ENCODE measurements at regions not wholly inside any gene's neighbourhood (a gene's known extent, or its start where the extent isn't known, plus 50 kb on each side); places are given as distances from the start of the nearest gene placed in this dataset.
"Not testable (repeated sequence)": the region's sequence is repeated elsewhere in the genome, so short reads cannot be mapped to it uniquely, and the experiment has no call there.

DNA sequence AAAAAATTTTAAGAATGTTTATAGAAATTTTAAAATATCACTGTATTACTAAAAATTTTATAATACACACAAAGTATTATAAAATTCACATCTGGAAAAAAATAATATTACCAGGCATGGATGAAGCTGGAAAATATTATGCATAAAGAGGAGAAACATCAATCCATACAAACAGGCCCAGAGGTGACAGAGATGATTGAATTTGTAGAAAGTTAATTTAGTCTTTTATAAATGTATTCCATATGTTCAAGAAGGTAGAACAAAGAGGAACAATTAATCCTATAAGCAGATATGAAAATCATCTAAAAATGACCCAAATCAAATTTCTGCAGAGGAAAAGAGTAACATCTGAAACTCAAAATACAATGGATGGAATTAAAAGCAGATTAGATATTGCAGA, 605.2 kb upstream of the CELF4 start:
- no peak for DNase-seq (ENCODE audit: low spot score)
- no peaks in the 10 kb centered on the region for H3K4me1 ChIP-seq
- H3F3A ChIP-seq (ENCODE audit: low read depth) = no peaks in the 10 kb centered on the region
- Mint-ChIP-seq H3K9me3 (no peaks in the 10 kb centered on the region), H3K27me3 (ENCODE audit: insufficient read depth, low read depth) (no peaks in the 10 kb centered on the region), H3K27ac (no peak overlapping the region), H3K36me3 (no peaks in the 10 kb centered on the region), H3K4me3 (no peak overlapping the region), H3K4me1 (no peaks in the 10 kb centered on the region)
- no peak overlapping the region for H3K4me3 ChIP-seq
- no peak overlapping the region for H3K27ac ChIP-seq
- H3K79me2 ChIP-seq (ENCODE audit: low read depth) = no peaks in the 10 kb centered on the region
- no peaks in the 10 kb centered on the region for H3K9me3 ChIP-seq (ENCODE audit: low read depth)
- no peaks in the 10 kb centered on the region for H4K20me1 ChIP-seq (ENCODE audit: low read depth)
- no peak overlapping the region for H3K4me2 ChIP-seq
- H3K36me3 ChIP-seq = no peaks in the 10 kb centered on the region
- H2AFZ ChIP-seq (replicated peaks) = no peak overlapping the region
- no peak for TF ChIP-seq EZH2phosphoT487 (IDR thresholded peaks at IDR 0.05)
- no peak for TF ChIP-seq EZH2 (IDR thresholded peaks at IDR 0.05)
- TF ChIP-seq, protein P1, sequence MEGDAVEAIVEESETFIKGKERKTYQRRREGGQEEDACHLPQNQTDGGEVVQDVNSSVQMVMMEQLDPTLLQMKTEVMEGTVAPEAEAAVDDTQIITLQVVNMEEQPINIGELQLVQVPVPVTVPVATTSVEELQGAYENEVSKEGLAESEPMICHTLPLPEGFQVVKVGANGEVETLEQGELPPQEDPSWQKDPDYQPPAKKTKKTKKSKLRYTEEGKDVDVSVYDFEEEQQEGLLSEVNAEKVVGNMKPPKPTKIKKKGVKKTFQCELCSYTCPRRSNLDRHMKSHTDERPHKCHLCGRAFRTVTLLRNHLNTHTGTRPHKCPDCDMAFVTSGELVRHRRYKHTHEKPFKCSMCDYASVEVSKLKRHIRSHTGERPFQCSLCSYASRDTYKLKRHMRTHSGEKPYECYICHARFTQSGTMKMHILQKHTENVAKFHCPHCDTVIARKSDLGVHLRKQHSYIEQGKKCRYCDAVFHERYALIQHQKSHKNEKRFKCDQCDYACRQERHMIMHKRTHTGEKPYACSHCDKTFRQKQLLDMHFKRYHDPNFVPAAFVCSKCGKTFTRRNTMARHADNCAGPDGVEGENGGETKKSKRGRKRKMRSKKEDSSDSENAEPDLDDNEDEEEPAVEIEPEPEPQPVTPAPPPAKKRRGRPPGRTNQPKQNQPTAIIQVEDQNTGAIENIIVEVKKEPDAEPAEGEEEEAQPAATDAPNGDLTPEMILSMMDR (IDR thresholded peaks at IDR 0.05) = no peak
- no peak overlapping the region for H3K9ac ChIP-seq
- no peaks in the 10 kb centered on the region for H3K27me3 ChIP-seq

DNA sequence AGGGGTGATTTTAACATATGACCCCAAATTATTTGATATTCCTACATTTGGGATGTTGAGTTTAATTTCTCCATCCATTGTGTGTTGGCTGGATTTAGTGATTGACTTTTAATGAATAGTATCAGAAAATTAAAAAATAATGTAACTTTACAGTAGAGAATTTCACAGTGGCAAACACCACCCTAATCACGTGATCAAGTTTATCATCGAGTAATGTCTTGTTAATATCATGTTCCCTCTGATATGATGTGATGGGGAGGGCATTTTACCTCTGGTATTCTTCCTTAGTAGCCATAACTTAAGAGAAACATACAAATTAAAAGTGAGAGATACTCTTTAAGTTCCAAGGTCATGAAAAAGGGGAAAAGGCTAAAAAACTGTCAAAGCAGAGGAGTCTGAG, 602.0 kb upstream of the CELF4 start:
- Mint-ChIP-seq H3K4me3 (no peak overlapping the region), H3K4me1 (no peaks in the 10 kb centered on the region), H3K27ac (no peak overlapping the region)

DNA sequence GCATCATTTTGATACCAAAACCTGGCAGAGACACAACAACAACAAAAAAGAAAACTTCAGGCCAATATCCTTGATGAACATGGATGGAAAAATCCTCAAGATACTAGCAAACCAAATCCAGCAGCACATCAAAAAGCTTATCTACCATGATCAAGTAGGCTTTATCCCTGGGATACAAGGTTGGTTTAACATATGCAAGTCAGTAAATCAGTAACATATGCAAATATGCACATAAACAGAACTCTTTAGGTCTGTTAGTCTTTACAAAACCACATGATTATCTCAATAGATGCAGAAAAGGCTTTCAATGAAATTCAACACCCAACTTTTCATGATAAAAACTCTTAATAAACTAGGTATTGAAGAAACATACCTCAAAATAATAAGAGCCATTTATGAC, 587.5 kb upstream of the CELF4 start:
- not testable (repeated sequence) for H3K27me3 Mint-ChIP-seq (ENCODE audit: insufficient read depth, low read depth); H3K9ac ChIP-seq; H3K4me3 ChIP-seq; H3K4me3 Mint-ChIP-seq; H3K4me1 Mint-ChIP-seq; H3K79me2 ChIP-seq (ENCODE audit: low read depth); H3F3A ChIP-seq (ENCODE audit: low read depth); H3K4me1 ChIP-seq; H3K4me2 ChIP-seq; H2AFZ ChIP-seq (replicated peaks); H3K27me3 ChIP-seq; H3K27ac ChIP-seq; H3K9me3 Mint-ChIP-seq; H3K36me3 Mint-ChIP-seq; DNase-seq (ENCODE audit: low spot score); H4K20me1 ChIP-seq (ENCODE audit: low read depth); H3K9me3 ChIP-seq (ENCODE audit: low read depth); H3K36me3 ChIP-seq; H3K27ac Mint-ChIP-seq

More for the DNA sequence above, 602.0 kb upstream of the CELF4 start:
- no peaks in the 10 kb centered on the region for H3K36me3 Mint-ChIP-seq
- no peak overlapping the region for H3K27ac ChIP-seq
- no peak for DNase-seq (ENCODE audit: low spot score)
- no peaks in the 10 kb centered on the region for H3F3A ChIP-seq (ENCODE audit: low read depth)
- H3K4me3 ChIP-seq = no peak overlapping the region
- no peaks in the 10 kb centered on the region for H3K36me3 ChIP-seq
- H3K4me2 ChIP-seq = no peak overlapping the region
- TF ChIP-seq EZH2phosphoT487 (IDR thresholded peaks at IDR 0.05) = no peak
- TF ChIP-seq EZH2 (IDR thresholded peaks at IDR 0.05) = no peak
- TF ChIP-seq, protein P1 (IDR thresholded peaks at IDR 0.05) = no peak
- no peaks in the 10 kb centered on the region for H4K20me1 ChIP-seq (ENCODE audit: low read depth)
- no peaks in the 10 kb centered on the region for H3K4me1 ChIP-seq
- H3K79me2 ChIP-seq (ENCODE audit: low read depth) = no peaks in the 10 kb centered on the region
- no peak overlapping the region for H2AFZ ChIP-seq (replicated peaks)
- H3K9ac ChIP-seq = no peak overlapping the region
- no peaks in the 10 kb centered on the region for H3K27me3 Mint-ChIP-seq (ENCODE audit: insufficient read depth, low read depth)
- H3K9me3 ChIP-seq (ENCODE audit: low read depth) = no peaks in the 10 kb centered on the region
- no peaks in the 10 kb centered on the region for H3K9me3 Mint-ChIP-seq
- H3K27me3 ChIP-seq = no peaks in the 10 kb centered on the region

DNA sequence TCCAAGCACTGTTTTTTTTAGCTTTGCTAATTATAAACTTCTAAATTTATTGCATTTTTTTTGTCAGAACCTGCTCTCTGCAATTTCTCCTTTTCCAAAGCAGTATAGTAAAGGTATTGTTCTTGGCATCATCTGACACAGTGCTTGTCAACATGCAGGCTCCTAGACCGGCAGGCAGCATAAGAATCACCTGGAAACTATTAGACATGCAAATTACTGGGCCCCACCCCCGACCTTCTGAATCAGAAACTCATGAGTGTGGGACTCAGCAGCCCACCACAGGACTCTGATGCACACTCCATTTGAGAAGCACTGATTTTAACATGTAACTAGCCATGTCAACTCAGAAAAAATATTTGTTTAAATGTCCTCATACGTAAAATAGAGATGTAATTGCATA, 551.1 kb upstream of the CELF4 start:
- no peaks in the 10 kb centered on the region for H3K27me3 ChIP-seq
- DNase-seq (ENCODE audit: low spot score) = no peak
- no peaks in the 10 kb centered on the region for H3K79me2 ChIP-seq (ENCODE audit: low read depth)
- Mint-ChIP-seq H3K9me3 (no peaks in the 10 kb centered on the region), H3K27me3 (ENCODE audit: insufficient read depth, low read depth) (peaks cover 2% of the 10 kb centered on the region), H3K36me3 (no peaks in the 10 kb centered on the region), H3K27ac (no peak overlapping the region), H3K4me3 (no peak overlapping the region), H3K4me1 (no peaks in the 10 kb centered on the region)
- H3F3A ChIP-seq (ENCODE audit: low read depth) = no peaks in the 10 kb centered on the region
- no peak overlapping the region for H3K9ac ChIP-seq
- no peak overlapping the region for H3K4me3 ChIP-seq
- no peaks in the 10 kb centered on the region for H3K9me3 ChIP-seq (ENCODE audit: low read depth)
- H2AFZ ChIP-seq (replicated peaks) = no peak overlapping the region
- H4K20me1 ChIP-seq (ENCODE audit: low read depth) = no peaks in the 10 kb centered on the region
- H3K4me2 ChIP-seq = no peak overlapping the region
- H3K36me3 ChIP-seq = no peaks in the 10 kb centered on the region
- TF ChIP-seq EZH2 (IDR thresholded peaks at IDR 0.05) (no peak), EZH2phosphoT487 (IDR thresholded peaks at IDR 0.05) (no peak)
- TF ChIP-seq, protein P1 (IDR thresholded peaks at IDR 0.05) = no peak
- H3K27ac ChIP-seq = no peak overlapping the region
- no peaks in the 10 kb centered on the region for H3K4me1 ChIP-seq
